ENCODE measurements at regions not wholly inside any gene's neighbourhood (a gene's known extent, or its start where the extent isn't known, plus 50 kb on each side); places are given as distances from the start of the nearest gene placed in this dataset.

DNA sequence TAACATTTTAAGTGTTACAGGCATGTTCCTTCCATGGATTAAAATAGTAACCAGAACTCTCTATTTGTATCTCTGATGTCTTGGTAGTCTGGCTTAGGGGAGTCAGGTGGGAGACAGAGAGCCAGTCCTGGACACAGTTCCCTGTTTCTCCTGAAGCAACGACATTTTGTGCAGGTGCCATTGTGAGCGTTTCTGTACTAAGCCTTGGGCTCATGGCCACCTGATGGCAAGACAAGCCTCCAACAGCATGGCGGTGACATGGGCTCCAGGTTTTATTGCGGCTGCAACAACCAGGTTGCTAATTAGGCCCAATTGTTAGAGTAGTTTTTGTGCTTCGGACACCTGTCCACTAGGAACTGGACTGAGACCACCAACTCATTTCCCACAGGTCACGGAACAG lies 105.3 kb downstream of the PRDM13 start:
- TF ChIP-seq, protein P1, sequence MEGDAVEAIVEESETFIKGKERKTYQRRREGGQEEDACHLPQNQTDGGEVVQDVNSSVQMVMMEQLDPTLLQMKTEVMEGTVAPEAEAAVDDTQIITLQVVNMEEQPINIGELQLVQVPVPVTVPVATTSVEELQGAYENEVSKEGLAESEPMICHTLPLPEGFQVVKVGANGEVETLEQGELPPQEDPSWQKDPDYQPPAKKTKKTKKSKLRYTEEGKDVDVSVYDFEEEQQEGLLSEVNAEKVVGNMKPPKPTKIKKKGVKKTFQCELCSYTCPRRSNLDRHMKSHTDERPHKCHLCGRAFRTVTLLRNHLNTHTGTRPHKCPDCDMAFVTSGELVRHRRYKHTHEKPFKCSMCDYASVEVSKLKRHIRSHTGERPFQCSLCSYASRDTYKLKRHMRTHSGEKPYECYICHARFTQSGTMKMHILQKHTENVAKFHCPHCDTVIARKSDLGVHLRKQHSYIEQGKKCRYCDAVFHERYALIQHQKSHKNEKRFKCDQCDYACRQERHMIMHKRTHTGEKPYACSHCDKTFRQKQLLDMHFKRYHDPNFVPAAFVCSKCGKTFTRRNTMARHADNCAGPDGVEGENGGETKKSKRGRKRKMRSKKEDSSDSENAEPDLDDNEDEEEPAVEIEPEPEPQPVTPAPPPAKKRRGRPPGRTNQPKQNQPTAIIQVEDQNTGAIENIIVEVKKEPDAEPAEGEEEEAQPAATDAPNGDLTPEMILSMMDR (IDR thresholded peaks at IDR 0.05 in 2 of 3, conservative IDR thresholded peaks at IDR 0.05 in 1 of 3; ENCODE audit: insufficient read depth in 2 of 3, low read depth in 1 of 3, low read length in 3 of 3) = no peak
- TF ChIP-seq TEAD4 (IDR thresholded peaks at IDR 0.05; ENCODE audit: low read length) (no peak), TEAD4 (CRISPR knock-in tag; IDR thresholded peaks at IDR 0.05; ENCODE audit: borderline replicate concordance) (no peak)

Measured in K562 (cell line).